ENCODE measurements at regions not wholly inside any gene's neighbourhood (a gene's known extent, or its start where the extent isn't known, plus 50 kb on each side); places are given as distances from the start of the nearest gene placed in this dataset.

DNA sequence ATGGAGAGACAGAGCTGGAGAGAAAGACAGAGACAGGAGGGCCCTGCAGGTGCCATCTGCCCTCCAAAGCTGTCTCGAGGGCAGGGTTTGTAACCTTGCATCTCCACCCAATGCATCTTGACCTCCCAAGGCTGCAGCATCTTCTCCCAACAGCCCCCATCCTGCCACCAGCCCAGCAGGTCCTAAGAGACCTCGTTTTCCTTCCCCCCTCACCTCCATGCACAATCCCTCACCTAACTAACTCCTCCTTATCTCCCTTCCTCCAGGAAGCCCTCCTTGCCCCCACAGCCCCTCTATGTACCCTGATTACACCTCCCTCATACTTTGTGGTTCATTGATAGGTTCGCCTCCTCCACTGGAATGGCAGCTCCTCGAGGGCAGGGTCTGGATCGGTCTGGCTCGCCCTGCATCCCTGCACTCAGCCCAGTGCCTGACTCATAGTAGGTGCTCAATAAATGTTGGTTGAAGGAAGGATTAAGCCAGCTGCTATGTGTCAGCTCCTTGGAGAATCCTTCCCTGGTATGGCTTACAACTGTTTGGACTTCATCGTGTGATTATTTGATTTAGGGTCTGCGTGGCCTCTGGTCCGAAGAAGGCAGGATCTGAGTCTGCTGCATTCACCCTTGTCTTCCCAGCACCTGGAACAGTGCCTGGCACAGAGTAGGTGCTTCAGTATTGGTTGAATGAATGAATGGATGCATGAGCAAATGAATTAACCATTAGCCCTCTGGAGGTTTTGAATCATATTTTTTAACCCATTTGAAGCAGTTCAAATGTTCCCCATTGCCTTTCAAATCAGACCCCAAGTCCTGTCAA, 105.6 kb upstream of the PTPN1 start:
- WGBS, 4 donors, result 78 to 86% (median 81%) methylated on average over 9 of the region's 9 CpGs
- H3K4me3 ChIP-seq, result no peak overlapping the region
- peaks cover 43 to 47% of the 10 kb centered on the region in 2 donors for H3K4me1 ChIP-seq (replicated peaks in 1 of 2)
- H3K36me3 ChIP-seq (replicated peaks in 1 of 2), result no peaks in the 10 kb centered on the region
- no peak for DNase-seq
- H3K9me3 ChIP-seq (replicated peaks in 1 of 3), result no peaks in the 10 kb centered on the region
- no peaks in the 10 kb centered on the region for H3K27me3 ChIP-seq
- intact Hi-C loops (cut with DNase I), result loop anchor here (5.0 to 10.0 kb wide), 2 partner anchors 50 to 53 kb away; no protein-coding TSS in a partner anchor
- TF ChIP-seq, protein P1, sequence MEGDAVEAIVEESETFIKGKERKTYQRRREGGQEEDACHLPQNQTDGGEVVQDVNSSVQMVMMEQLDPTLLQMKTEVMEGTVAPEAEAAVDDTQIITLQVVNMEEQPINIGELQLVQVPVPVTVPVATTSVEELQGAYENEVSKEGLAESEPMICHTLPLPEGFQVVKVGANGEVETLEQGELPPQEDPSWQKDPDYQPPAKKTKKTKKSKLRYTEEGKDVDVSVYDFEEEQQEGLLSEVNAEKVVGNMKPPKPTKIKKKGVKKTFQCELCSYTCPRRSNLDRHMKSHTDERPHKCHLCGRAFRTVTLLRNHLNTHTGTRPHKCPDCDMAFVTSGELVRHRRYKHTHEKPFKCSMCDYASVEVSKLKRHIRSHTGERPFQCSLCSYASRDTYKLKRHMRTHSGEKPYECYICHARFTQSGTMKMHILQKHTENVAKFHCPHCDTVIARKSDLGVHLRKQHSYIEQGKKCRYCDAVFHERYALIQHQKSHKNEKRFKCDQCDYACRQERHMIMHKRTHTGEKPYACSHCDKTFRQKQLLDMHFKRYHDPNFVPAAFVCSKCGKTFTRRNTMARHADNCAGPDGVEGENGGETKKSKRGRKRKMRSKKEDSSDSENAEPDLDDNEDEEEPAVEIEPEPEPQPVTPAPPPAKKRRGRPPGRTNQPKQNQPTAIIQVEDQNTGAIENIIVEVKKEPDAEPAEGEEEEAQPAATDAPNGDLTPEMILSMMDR (IDR thresholded peaks at IDR 0.05), result no peak
- TF ChIP-seq POLR2A (IDR thresholded peaks at IDR 0.05), result no peak
- H3K27ac ChIP-seq, result peak overlapping the region; percentile 71 to 94 (median 88)

DNA sequence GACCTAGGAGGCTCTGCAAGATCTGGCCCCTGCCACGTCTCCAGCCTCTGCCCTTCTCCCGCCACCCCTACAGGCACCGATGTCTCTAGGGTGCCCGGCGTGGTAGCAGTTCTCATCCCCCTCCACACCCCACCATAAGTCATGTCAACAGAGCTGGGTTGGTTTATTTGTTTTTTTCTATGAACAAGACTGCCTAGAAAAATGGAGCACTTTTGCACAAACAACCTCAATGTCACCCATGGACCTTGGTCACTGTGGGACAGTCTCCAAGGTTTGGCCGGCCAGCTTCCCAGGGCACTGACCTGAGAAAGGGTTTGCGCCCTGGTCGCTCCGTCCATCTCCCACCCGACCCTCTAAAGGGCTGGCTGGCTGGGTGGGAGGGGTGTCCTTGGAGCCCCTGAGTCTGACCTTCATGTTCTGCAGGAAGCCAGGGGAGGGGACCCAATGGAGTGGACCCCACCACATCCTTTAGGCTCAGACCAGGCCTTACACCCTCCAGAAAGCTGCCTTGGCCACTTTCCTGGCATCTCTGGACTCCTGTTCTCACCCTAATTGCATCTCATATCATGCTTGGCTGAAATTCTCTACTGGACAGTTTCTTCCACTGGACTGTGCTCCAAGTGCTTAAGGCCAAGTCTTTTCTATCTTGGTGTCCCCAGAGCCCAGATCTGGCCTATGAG, 104.8 kb upstream of the PTPN1 start:
- Histone ChIP-seq H3K4me1 (replicated peaks in 1 of 2) (peaks cover 39 to 40% of the 10 kb centered on the region in 2 donors), H3K36me3 (replicated peaks in 1 of 2) (no peaks in the 10 kb centered on the region), H3K9me3 (replicated peaks in 1 of 3) (no peaks in the 10 kb centered on the region), H3K4me3 (no peak overlapping the region), H3K27me3 (no peaks in the 10 kb centered on the region), H3K27ac (peak overlapping the region; percentile 71 to 94 (median 88))
- no peak for TF ChIP-seq POLR2A (IDR thresholded peaks at IDR 0.05)
- TF ChIP-seq, protein P1 (IDR thresholded peaks at IDR 0.05), result no peak
- 37 to 63% (median 42%) methylated on average over 10 of the region's 10 CpGs for WGBS, 4 donors
- intact Hi-C loops (cut with DNase I), result loop anchor here in 1 of 2 donors (10.0 kb wide), 1 partner anchor 49 kb away; no protein-coding TSS in a partner anchor
- no peak for DNase-seq

DNA sequence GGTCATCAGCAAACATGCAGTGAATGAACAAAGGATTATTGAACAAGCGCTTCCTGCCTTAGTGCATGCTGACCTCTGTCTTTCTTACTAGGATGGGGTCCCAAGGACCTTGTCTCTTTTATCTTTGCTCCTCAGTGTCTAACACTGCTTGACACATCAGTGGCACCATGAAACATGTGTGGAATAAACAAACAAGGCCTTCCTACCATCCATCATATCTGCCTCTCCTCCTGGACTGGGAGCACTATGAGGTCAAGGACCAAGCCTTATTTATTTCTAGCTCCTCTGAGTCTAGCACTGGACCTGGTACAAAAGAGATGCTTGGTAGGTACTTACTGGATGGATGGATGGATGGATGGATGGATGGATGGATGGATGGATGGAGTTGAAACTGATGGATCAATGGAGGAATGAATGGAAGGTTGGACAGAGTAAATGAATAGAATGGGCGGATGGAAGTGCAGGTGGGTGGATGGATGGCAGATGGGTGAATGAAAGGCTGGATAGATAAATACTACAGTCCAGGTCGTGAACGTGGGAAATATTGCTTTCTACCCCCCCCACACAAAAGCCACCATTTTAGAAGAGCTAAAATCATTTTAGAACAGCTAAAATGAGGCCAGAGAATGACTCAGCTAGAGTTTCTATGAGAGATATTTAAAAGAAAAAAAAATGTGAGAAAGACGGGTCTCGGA, 104.1 kb upstream of the PTPN1 start:
- peak overlapping the region; percentile 37 to 94 (median 87) for H3K27ac ChIP-seq
- H3K4me1 ChIP-seq (replicated peaks in 1 of 2), result peaks cover 36 to 40% of the 10 kb centered on the region in 2 donors
- H3K4me3 ChIP-seq, result no peak overlapping the region
- no peaks in the 10 kb centered on the region for H3K9me3 ChIP-seq (replicated peaks in 1 of 3)
- DNase-seq, result no peak
- no peaks in the 10 kb centered on the region for H3K27me3 ChIP-seq
- intact Hi-C loops (cut with DNase I), result loop anchor here in 1 of 2 donors (10.0 kb wide), 1 partner anchor 49 kb away; no protein-coding TSS in a partner anchor
- 63 to 67% (median 64%) methylated on average over 6 of the region's 6 CpGs for WGBS, 4 donors
- no peak for TF ChIP-seq POLR2A (IDR thresholded peaks at IDR 0.05)
- TF ChIP-seq, protein P1 (IDR thresholded peaks at IDR 0.05), result no peak
- H3K36me3 ChIP-seq (replicated peaks in 1 of 2), result no peaks in the 10 kb centered on the region

Data from adrenal gland (tissue), 9 donors.